GM12801 (cell line): ENCODE measurements at regions not wholly inside any gene's neighbourhood (a gene's known extent, or its start where the extent isn't known, plus 50 kb on each side); places are given as distances from the start of the nearest gene placed in this dataset.

Experiments
- CTCF ChIP-seq: IDR thresholded peaks from one replicate; pipeline ENCODE4 v1.5.1; 2011; ENCODE audit warnings: control low read depth; ENCODE audit not compliant: insufficient read length; ENCODE audit errors: extremely low read depth

- no peak for TF ChIP-seq CTCF
Measured at GRCh38 chr10:64209561-64209960, 688.4 kb downstream of the REEP3 start.

- no peak for TF ChIP-seq CTCF
Measured at GRCh38 chr10:64210211-64210610, 689.0 kb downstream of the REEP3 start.

GRCh38 chr10:64211466-64211865 lies 690.3 kb downstream of the REEP3 start:
- TF ChIP-seq CTCF = no peak

GRCh38 chr10:64215088-64215487 lies 693.9 kb downstream of the REEP3 start:
- TF ChIP-seq CTCF = no peak

GRCh38 chr10:64219271-64220025 lies 698.2 kb downstream of the REEP3 start:
- TF ChIP-seq CTCF = no peak

GRCh38 chr10:64234489-64234888 lies 713.3 kb downstream of the REEP3 start:
- no peak for TF ChIP-seq CTCF

GRCh38 chr10:64257704-64258103 lies 736.5 kb downstream of the REEP3 start:
- TF ChIP-seq CTCF = no peak
